ENCODE measurements at regions not wholly inside any gene's neighbourhood (a gene's known extent, or its start where the extent isn't known, plus 50 kb on each side); places are given as distances from the start of the nearest gene placed in this dataset.
A peak's percentile ranks its signal among the peaks of the same experiment; 100 is the strongest.

GRCh38 chr2:7356909-7357584 is 439.8 kb downstream of the RNF144A start:
- H3K79me2 ChIP-seq (ENCODE audit: insufficient read depth, low read length): no peaks in the 10 kb centered on the region
- no peaks in the 10 kb centered on the region for H3K4me1 ChIP-seq (ENCODE audit: control insufficient read depth in 1 of 2, insufficient read depth in 2 of 2, low read length in 2 of 2)
- H3K27me3 ChIP-seq (ENCODE audit: insufficient read depth, low read length): peaks cover 16% of the 10 kb centered on the region; the same call in 1 of the 2 replicates
- TF ChIP-seq REST (IDR thresholded peaks at IDR 0.05; ENCODE audit: low read depth) (no peak), TCF7L2 (IDR thresholded peaks at IDR 0.05; ENCODE audit: borderline replicate concordance, extremely low read depth, insufficient read depth, insufficient read length) (no peak), JUND (IDR thresholded peaks at IDR 0.05) (no peak)
- no peak overlapping the region for H3K4me2 ChIP-seq (ENCODE audit: low read length)
- ChIA-PET CTCF (no interaction called here), RAD21 (ENCODE audit: low non-redundant PET in 1 of 2, low total read pairs in 2 of 2, uncharacterized antibody in 2 of 2, unreplicated experiment in 2 of 2) (no interaction called here), POLR2A (no interaction called here)
- H2AFZ ChIP-seq (ENCODE audit: low read depth, low read length, poor library complexity, severe bottlenecking): no peak overlapping the region
- BruUV-seq (replicated peaks): no TSS peak
- no peak overlapping the region for H3K27ac ChIP-seq (ENCODE audit: low read depth, low read length)
- H3K9ac ChIP-seq (ENCODE audit: low read length): no peak overlapping the region
- intact Hi-C loops (cut with micrococcal nuclease): no loop called here
- H3K9me2 ChIP-seq (ENCODE audit: insufficient read depth): no peaks in the 10 kb centered on the region
- no peak overlapping the region for H3K4me3 ChIP-seq (replicated peaks in 1 of 2; ENCODE audit: low read depth in 1 of 2, low read length in 2 of 2)
- DNase-seq (ENCODE audit: low read depth, low spot score): no peak
- H4K20me1 ChIP-seq (ENCODE audit: insufficient read depth): no peaks in the 10 kb centered on the region
- ATAC-seq: no peak
- no peaks in the 10 kb centered on the region for H3K36me3 ChIP-seq (ENCODE audit: control insufficient read depth in 1 of 2, insufficient read depth in 2 of 2, low read length in 2 of 2)
- H3K9me3 ChIP-seq (ENCODE audit: control insufficient read depth in 1 of 2, insufficient read depth in 1 of 2, low read depth in 1 of 2, low read length in 2 of 2): no peaks in the 10 kb centered on the region

DNA sequence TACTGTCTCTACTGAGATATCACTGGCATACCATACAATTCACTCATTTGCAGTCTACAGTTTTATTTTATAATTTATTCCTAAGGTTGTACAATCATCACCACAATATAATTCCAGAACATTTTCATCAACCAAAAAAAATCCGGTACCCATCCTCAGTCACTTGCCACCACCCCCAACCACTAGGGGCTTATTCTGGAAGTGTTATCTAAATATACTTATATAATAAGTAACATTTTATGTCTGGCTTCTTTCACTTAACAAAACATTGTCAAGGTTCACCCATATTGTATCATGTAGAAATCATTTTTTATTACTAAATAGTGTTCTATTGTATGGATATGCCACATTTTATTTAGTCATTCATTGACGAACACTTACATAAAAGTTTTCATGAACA is 440.8 kb downstream of the RNF144A start:
- Histone ChIP-seq H3K27me3 (ENCODE audit: insufficient read depth, low read length) (peaks cover 16% of the 10 kb centered on the region; the same call in 1 of the 2 replicates), H3K9me3 (ENCODE audit: control insufficient read depth in 1 of 2, insufficient read depth in 1 of 2, low read depth in 1 of 2, low read length in 2 of 2) (no peaks in the 10 kb centered on the region), H3K27ac (ENCODE audit: low read depth, low read length) (no peak overlapping the region), H4K20me1 (ENCODE audit: insufficient read depth) (no peaks in the 10 kb centered on the region), H2AFZ (ENCODE audit: low read depth, low read length, poor library complexity, severe bottlenecking) (no peak overlapping the region), H3K36me3 (ENCODE audit: control insufficient read depth in 1 of 2, insufficient read depth in 2 of 2, low read length in 2 of 2) (no peaks in the 10 kb centered on the region), H3K4me2 (ENCODE audit: low read length) (no peak overlapping the region), H3K79me2 (ENCODE audit: insufficient read depth, low read length) (no peaks in the 10 kb centered on the region), H3K9me2 (ENCODE audit: insufficient read depth) (no peaks in the 10 kb centered on the region), H3K9ac (ENCODE audit: low read length) (no peak overlapping the region), H3K4me1 (ENCODE audit: control insufficient read depth in 1 of 2, insufficient read depth in 2 of 2, low read length in 2 of 2) (no peaks in the 10 kb centered on the region), H3K4me3 (replicated peaks in 1 of 2; ENCODE audit: low read depth in 1 of 2, low read length in 2 of 2) (no peak overlapping the region)
- intact Hi-C loops (cut with micrococcal nuclease): no loop called here
- TF ChIP-seq CTCF (IDR thresholded peaks at IDR 0.05 in 2 of 3, conservative IDR thresholded peaks at IDR 0.05 in 1 of 3; ENCODE audit: borderline replicate concordance in 1 of 3, insufficient read depth in 1 of 3, low read depth in 2 of 3, low read length in 2 of 3) (0 out of 6 replicates have a peak, but pooled peaks of 1 of the 3 experiments have one; percentile 23), EZH2 (IDR thresholded peaks at IDR 0.05) (no peak), YY1 (IDR thresholded peaks at IDR 0.05; ENCODE audit: extremely low read depth, insufficient replicate concordance, low read depth, low read length) (no peak), REST (IDR thresholded peaks at IDR 0.05; ENCODE audit: low read depth) (no peak)
- DNase-seq (ENCODE audit: low read depth, low spot score) (no peak), ATAC-seq (no peak)
- POLR2A ChIA-PET: no interaction called here
- CTCF ChIA-PET: no interaction called here
- BruUV-seq (replicated peaks): no TSS peak
- RAD21 ChIA-PET (ENCODE audit: low non-redundant PET in 1 of 2, low total read pairs in 2 of 2, uncharacterized antibody in 2 of 2, unreplicated experiment in 2 of 2): no interaction called here
